ENCODE measurements at regions not wholly inside any gene's neighbourhood (a gene's known extent, or its start where the extent isn't known, plus 50 kb on each side); places are given as distances from the start of the nearest gene placed in this dataset.

DNA sequence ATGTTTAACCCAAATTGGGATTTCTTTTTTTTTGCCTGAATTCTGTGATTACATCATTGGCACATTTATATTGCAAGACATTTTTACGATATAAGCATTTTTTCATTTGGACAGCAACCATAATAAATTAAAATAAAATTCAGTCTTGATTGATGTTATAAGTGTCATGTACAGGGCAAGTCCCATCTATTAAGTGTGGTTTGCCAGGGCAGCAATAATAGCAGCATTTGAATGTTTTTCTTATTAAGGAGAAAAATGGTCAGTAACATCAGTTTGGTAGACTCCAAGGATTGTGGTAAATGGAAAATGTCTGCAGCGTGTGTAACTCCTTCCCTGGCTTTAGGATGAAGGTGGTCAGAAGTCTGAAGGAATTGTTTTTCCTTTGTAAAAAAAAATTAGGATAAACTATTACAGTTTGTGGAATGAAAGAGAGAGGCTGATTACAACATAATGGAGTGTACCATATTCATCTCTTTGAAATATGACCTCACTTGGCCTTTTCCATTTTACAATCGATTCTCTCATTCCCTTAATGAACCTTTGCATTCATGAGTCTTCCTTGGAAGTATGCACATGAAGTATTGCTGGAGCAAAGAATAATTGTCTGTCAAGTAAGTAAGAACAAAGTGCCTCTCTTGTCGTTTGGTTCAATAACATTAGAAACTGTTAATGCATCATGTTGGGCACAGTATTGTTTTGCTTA, 405.4 kb upstream of the THRB start:
- Histone ChIP-seq H3K4me1 (ENCODE audit: control insufficient read depth, insufficient read depth, low read length) (no peaks in the 10 kb centered on the region), H3K27me3 (ENCODE audit: control insufficient read depth, insufficient read depth, low read length) (no peaks in the 10 kb centered on the region), H3K36me3 (ENCODE audit: control insufficient read depth, insufficient read depth, low read length) (no peaks in the 10 kb centered on the region), H3K4me3 (ENCODE audit: low read length) (no peak overlapping the region), H3K27ac (ENCODE audit: low read length) (no peak overlapping the region), H3K9me3 (ENCODE audit: control insufficient read depth, insufficient read depth, low read length) (no peaks in the 10 kb centered on the region)
- DNase-seq (ENCODE audit: low read depth, low spot score), result no peak
- no CpG with 5 or more reads among the region's 4 CpGs for WGBS (ENCODE audit: insufficient coverage, insufficient read length)

DNA sequence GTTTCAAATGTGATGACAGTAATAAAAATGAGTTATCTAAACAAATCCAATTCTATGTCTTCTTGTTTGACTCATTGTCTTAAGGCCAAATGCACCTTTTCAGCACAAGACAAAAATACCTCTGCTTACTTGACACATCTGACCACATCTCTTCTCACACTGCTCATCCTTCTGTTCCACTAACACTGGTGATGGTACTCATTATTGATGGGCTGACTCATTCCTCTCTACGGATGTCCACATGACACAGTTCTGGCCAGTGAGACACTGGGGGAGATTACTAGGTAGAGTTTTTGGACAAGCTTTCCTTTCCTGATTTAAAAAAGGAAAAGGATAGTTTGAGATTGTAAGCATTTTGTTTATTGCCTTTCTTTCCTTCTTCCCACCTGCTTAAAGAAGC, 410.6 kb upstream of the THRB start:
- H3K27ac ChIP-seq (ENCODE audit: low read length), result no peak overlapping the region
- H3K27me3 ChIP-seq (ENCODE audit: control insufficient read depth, insufficient read depth, low read length), result no peaks in the 10 kb centered on the region
- no peaks in the 10 kb centered on the region for H3K9me3 ChIP-seq (ENCODE audit: control insufficient read depth, insufficient read depth, low read length)
- no peak overlapping the region for H3K4me3 ChIP-seq (ENCODE audit: low read length)
- DNase-seq (ENCODE audit: low read depth, low spot score), result no peak
- no peaks in the 10 kb centered on the region for H3K36me3 ChIP-seq (ENCODE audit: control insufficient read depth, insufficient read depth, low read length)
- no peaks in the 10 kb centered on the region for H3K4me1 ChIP-seq (ENCODE audit: control insufficient read depth, insufficient read depth, low read length)
- WGBS (ENCODE audit: insufficient coverage, insufficient read length), result no CpG with 5 or more reads among the region's 1 CpG

DNA sequence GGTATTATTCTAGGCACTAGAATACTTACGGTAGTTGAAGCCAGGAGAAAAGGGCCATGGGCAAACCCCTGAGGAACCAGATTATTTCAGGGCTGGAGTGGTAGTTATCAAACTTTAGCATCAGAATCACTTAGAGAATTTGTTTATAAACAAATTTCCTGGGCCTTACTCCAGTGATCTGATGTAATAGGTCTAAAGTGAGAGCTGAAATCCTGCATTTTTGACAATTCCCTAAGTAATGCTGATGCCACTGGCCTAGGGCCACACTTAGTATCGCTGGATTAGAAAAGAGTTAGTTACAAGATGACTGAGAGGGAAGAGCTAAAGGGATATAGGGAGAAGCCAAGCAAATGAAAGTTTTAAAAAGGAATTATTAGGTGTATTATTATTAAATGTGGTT, 412.5 kb upstream of the THRB start:
- H3K27me3 ChIP-seq (ENCODE audit: control insufficient read depth, insufficient read depth, low read length), result no peaks in the 10 kb centered on the region
- no peaks in the 10 kb centered on the region for H3K36me3 ChIP-seq (ENCODE audit: control insufficient read depth, insufficient read depth, low read length)
- DNase-seq (ENCODE audit: low read depth, low spot score), result no peak
- H3K4me1 ChIP-seq (ENCODE audit: control insufficient read depth, insufficient read depth, low read length), result no peaks in the 10 kb centered on the region
- no peaks in the 10 kb centered on the region for H3K9me3 ChIP-seq (ENCODE audit: control insufficient read depth, insufficient read depth, low read length)
- no CpG with 5 or more reads among the region's 2 CpGs for WGBS (ENCODE audit: insufficient coverage, insufficient read length)
- no peak overlapping the region for H3K27ac ChIP-seq (ENCODE audit: low read length)
- no peak overlapping the region for H3K4me3 ChIP-seq (ENCODE audit: low read length)

DNA sequence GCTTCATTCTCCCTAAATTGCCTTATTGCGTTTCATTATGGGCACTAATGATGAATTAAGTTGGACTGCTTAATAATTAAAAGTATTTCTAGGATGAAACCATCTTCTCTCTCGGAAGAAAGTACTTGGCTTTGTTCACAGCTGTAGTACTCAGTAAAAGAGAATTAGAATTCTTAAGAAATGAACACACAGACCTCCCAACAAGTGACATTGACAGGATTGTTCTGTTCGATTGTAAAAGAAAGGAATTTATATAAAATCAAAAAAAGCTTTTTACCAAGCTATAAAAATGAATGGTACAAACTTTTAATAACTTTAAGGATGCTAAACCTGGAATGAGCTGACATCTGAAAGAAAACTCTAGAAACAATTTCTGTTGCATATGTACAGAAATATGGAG, 416.4 kb upstream of the THRB start:
- Histone ChIP-seq H3K4me1 (ENCODE audit: control insufficient read depth, insufficient read depth, low read length) (no peaks in the 10 kb centered on the region), H3K9me3 (ENCODE audit: control insufficient read depth, insufficient read depth, low read length) (no peaks in the 10 kb centered on the region), H3K27ac (ENCODE audit: low read length) (no peak overlapping the region), H3K27me3 (ENCODE audit: control insufficient read depth, insufficient read depth, low read length) (no peaks in the 10 kb centered on the region), H3K4me3 (ENCODE audit: low read length) (no peak overlapping the region), H3K36me3 (ENCODE audit: control insufficient read depth, insufficient read depth, low read length) (no peaks in the 10 kb centered on the region)
- DNase-seq (ENCODE audit: low read depth, low spot score), result no peak
- WGBS (ENCODE audit: insufficient coverage, insufficient read length), result no CpG with 5 or more reads among the region's 3 CpGs

DNA sequence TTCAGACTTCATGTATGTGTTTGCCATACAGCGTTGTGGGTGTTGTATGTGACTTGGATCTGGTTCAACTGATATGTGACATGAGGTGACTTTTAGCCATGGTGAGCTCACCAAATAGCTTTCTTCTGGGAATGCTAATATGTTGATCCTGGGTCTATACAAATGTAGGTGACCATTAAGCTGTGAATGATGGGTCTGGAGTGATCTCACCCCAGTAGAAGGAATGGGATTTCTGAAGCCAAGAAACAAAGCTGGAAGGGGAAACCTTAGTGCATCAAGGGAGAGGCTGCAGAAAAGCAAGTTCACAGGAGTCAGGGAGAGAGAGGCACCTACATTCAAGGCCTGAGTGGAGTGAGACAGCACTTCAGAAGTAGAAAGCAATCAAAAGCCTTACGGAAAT, 421.0 kb upstream of the THRB start:
- DNase-seq (ENCODE audit: low read depth, low spot score), result no peak
- no peak overlapping the region for H3K27ac ChIP-seq (ENCODE audit: low read length)
- H3K27me3 ChIP-seq (ENCODE audit: control insufficient read depth, insufficient read depth, low read length), result no peaks in the 10 kb centered on the region
- no peak overlapping the region for H3K4me3 ChIP-seq (ENCODE audit: low read length)
- WGBS (ENCODE audit: insufficient coverage, insufficient read length), result no CpG with 5 or more reads among the region's 2 CpGs
- no peaks in the 10 kb centered on the region for H3K36me3 ChIP-seq (ENCODE audit: control insufficient read depth, insufficient read depth, low read length)
- no peaks in the 10 kb centered on the region for H3K9me3 ChIP-seq (ENCODE audit: control insufficient read depth, insufficient read depth, low read length)
- H3K4me1 ChIP-seq (ENCODE audit: control insufficient read depth, insufficient read depth, low read length), result no peaks in the 10 kb centered on the region

DNA sequence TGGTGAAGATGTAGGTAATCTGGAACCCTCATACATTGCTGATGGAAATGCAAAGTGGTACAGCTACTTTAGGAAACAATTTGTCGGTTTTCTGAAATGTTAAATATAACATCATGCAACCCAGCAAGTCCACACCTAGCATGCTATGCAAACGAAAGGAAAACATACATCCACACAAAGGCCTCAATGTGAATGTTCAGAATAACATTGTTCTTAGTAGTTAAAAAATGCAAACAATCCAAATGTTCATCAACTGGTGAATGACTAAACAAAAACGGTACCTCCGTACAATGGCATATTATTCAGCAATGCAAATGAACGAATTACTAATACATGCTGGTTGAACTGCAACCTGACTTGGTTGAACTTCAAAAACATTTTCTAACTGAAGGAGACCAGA, 423.3 kb upstream of the THRB start:
- no CpG with 5 or more reads among the region's 5 CpGs for WGBS (ENCODE audit: insufficient coverage, insufficient read length)
- H3K9me3 ChIP-seq (ENCODE audit: control insufficient read depth, insufficient read depth, low read length), result no peaks in the 10 kb centered on the region
- no peaks in the 10 kb centered on the region for H3K4me1 ChIP-seq (ENCODE audit: control insufficient read depth, insufficient read depth, low read length)
- no peak overlapping the region for H3K27ac ChIP-seq (ENCODE audit: low read length)
- DNase-seq (ENCODE audit: low read depth, low spot score), result no peak
- H3K27me3 ChIP-seq (ENCODE audit: control insufficient read depth, insufficient read depth, low read length), result no peaks in the 10 kb centered on the region
- no peaks in the 10 kb centered on the region for H3K36me3 ChIP-seq (ENCODE audit: control insufficient read depth, insufficient read depth, low read length)
- H3K4me3 ChIP-seq (ENCODE audit: low read length), result no peak overlapping the region

DNA sequence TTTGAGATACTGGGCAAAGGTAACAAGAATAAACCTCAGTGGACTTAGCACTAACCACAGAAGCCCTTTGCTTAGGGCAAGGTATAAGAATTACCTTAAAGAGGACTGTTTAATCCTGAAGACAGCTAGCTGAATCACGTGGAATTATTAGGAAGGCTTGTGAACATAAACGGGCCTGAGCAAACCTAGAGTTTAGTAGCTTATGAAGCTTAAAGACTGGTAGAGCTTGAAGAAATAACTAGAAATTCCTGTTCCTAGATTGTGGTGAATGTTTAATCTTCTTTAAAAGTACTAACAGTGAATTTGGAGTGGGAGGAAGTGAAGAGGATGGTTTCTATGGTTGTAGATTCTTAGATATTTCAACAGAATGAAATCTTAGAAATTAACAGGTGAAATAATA, 428.9 kb upstream of the THRB start:
- no peak for DNase-seq (ENCODE audit: low read depth, low spot score)

DNA sequence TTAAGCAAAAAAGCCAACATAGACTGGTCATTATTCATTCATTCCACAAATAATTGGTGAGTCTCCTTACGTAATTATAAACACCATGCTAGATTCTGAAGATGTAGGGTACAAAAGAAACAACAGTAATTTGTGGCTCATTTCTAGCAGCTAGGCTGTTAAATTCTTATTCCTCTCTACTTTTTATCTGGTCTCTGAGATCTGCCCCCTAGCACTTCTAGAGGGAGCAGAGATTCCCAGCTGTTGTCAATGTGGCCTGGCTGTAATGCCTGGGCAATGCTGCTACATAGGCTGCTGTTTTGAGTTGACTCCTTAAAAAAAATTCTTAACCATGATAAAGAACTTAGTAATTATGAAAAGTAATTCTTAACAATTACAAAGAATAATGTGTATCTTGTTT, 434.9 kb upstream of the THRB start:
- Histone ChIP-seq H3K36me3 (ENCODE audit: control insufficient read depth, insufficient read depth, low read length) (no peaks in the 10 kb centered on the region), H3K4me1 (ENCODE audit: control insufficient read depth, insufficient read depth, low read length) (no peaks in the 10 kb centered on the region), H3K27me3 (ENCODE audit: control insufficient read depth, insufficient read depth, low read length) (no peaks in the 10 kb centered on the region), H3K27ac (ENCODE audit: low read length) (no peak overlapping the region), H3K9me3 (ENCODE audit: control insufficient read depth, insufficient read depth, low read length) (no peaks in the 10 kb centered on the region), H3K4me3 (ENCODE audit: low read length) (no peak overlapping the region)
- no peak for DNase-seq (ENCODE audit: low read depth, low spot score)
- no CpG with 5 or more reads among the region's 1 CpG for WGBS (ENCODE audit: insufficient coverage, insufficient read length)

More for the DNA sequence above, 428.9 kb upstream of the THRB start:
- H3K36me3 ChIP-seq (ENCODE audit: control insufficient read depth, insufficient read depth, low read length), result no peaks in the 10 kb centered on the region
- H3K4me3 ChIP-seq (ENCODE audit: low read length), result no peak overlapping the region
- H3K9me3 ChIP-seq (ENCODE audit: control insufficient read depth, insufficient read depth, low read length), result no peaks in the 10 kb centered on the region
- no CpG with 5 or more reads among the region's 2 CpGs for WGBS (ENCODE audit: insufficient coverage, insufficient read length)
- no peak overlapping the region for H3K27ac ChIP-seq (ENCODE audit: low read length)
- no peaks in the 10 kb centered on the region for H3K27me3 ChIP-seq (ENCODE audit: control insufficient read depth, insufficient read depth, low read length)
- no peaks in the 10 kb centered on the region for H3K4me1 ChIP-seq (ENCODE audit: control insufficient read depth, insufficient read depth, low read length)

DNA sequence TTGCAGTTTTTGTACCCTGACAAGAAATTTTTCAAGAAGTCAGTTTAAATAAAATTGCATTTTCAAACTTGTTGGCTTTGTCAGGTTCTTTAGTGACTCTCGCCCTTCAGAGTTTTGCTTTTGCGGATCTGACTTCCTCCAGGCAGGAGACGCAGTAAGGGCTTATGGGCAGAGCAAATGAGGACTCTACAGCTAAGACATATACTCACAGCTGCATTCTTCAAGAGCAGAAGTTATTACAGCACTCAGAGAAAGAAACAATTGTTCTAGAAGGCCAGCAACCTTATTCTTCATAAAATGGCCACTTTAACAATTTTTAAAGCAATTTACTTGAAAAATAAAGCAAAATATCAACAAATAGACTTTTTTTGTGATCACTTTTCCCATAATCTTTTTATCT, 438.8 kb upstream of the THRB start:
- Histone ChIP-seq H3K27me3 (ENCODE audit: control insufficient read depth, insufficient read depth, low read length) (no peaks in the 10 kb centered on the region), H3K9me3 (ENCODE audit: control insufficient read depth, insufficient read depth, low read length) (no peaks in the 10 kb centered on the region), H3K36me3 (ENCODE audit: control insufficient read depth, insufficient read depth, low read length) (no peaks in the 10 kb centered on the region), H3K27ac (ENCODE audit: low read length) (no peak overlapping the region), H3K4me1 (ENCODE audit: control insufficient read depth, insufficient read depth, low read length) (no peaks in the 10 kb centered on the region), H3K4me3 (ENCODE audit: low read length) (no peak overlapping the region)
- WGBS (ENCODE audit: insufficient coverage, insufficient read length), result no CpG with 5 or more reads among the region's 3 CpGs
- no peak for DNase-seq (ENCODE audit: low read depth, low spot score)

DNA sequence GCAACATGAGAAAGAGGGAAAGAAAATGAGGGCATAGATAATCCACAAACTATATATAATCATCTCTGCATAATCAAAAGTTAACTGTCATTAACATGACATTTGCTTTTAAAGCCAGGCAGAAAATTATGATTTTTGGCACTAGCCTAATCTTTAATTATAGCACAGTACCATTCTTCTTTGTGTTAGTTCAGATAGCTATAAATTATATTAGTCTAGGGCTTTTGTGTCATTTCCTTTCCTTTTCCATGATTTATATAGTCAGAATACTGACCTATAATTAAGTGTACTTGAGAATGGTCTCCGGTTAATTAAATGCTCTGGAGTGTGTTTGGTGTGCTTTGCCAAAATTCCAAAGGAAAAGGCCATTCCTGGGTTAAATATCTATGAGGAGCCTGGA, 441.9 kb upstream of the THRB start:
- Histone ChIP-seq H3K9me3 (ENCODE audit: control insufficient read depth, insufficient read depth, low read length) (no peaks in the 10 kb centered on the region), H3K36me3 (ENCODE audit: control insufficient read depth, insufficient read depth, low read length) (no peaks in the 10 kb centered on the region), H3K4me1 (ENCODE audit: control insufficient read depth, insufficient read depth, low read length) (no peaks in the 10 kb centered on the region), H3K27me3 (ENCODE audit: control insufficient read depth, insufficient read depth, low read length) (no peaks in the 10 kb centered on the region), H3K4me3 (ENCODE audit: low read length) (no peak overlapping the region), H3K27ac (ENCODE audit: low read length) (no peak overlapping the region)
- no CpG with 5 or more reads among the region's 1 CpG for WGBS (ENCODE audit: insufficient coverage, insufficient read length)
- DNase-seq (ENCODE audit: low read depth, low spot score), result no peak

DNA sequence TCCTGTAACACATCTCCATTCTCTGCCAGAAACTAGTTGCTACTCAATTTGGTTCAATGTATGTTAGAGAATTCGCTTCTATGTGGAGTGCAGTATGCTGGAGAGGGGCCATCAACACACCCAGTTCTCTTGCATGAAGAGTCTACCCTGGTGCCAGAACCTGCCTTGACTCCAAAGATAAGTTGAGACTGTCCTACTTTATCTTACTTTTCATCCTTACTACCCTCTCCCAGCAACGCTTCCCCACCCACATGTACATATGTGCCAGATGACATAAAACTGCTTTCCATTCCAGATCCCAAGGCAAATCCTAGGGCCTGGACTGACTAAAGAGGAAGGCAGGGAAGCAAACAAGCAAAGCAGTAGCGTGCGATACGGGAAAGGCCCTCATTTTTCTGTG, 442.6 kb upstream of the THRB start:
- WGBS (ENCODE audit: insufficient coverage, insufficient read length), result no CpG with 5 or more reads among the region's 5 CpGs
- DNase-seq (ENCODE audit: low read depth, low spot score), result no peak
- Histone ChIP-seq H3K27me3 (ENCODE audit: control insufficient read depth, insufficient read depth, low read length) (no peaks in the 10 kb centered on the region), H3K36me3 (ENCODE audit: control insufficient read depth, insufficient read depth, low read length) (no peaks in the 10 kb centered on the region), H3K27ac (ENCODE audit: low read length) (no peak overlapping the region), H3K4me1 (ENCODE audit: control insufficient read depth, insufficient read depth, low read length) (no peaks in the 10 kb centered on the region), H3K9me3 (ENCODE audit: control insufficient read depth, insufficient read depth, low read length) (no peaks in the 10 kb centered on the region), H3K4me3 (ENCODE audit: low read length) (no peak overlapping the region)
